ENCODE measurements at regions not wholly inside any gene's neighbourhood (a gene's known extent, or its start where the extent isn't known, plus 50 kb on each side); places are given as distances from the start of the nearest gene placed in this dataset.

DNA sequence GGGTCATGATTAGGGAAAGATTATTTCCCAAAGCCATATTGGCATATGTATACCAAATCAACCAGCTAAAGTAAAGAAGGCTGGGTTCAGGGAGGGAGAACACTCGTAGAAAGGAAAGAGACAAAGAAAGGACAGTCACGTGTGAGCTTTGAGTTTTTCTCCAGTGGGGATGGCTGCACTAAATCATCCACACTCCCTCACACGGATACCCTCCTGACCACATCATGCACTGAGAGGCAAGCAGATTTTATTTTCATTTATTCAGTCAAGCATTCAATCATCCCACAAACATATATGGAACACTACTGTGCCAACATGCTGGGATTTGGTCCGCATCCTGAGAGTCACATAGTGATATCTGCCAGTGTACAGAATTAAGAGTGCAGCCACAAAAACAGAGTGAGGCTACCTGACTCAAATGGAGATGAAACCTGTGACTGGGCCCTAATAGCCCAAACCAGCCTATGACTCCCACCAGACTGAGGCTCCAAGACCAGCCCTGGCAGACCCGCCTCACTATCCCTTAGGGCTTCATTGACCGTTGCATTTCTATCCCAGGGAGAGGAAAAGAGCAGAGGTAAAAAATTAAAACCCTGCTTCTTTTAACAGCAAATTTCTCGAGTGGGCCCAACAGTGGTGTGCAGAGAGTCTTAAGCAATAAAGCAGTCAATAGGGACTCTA lies 155.9 kb downstream of the BARHL2 start:
- TF ChIP-seq POLR2A (IDR thresholded peaks at IDR 0.05), result no peak

DNA sequence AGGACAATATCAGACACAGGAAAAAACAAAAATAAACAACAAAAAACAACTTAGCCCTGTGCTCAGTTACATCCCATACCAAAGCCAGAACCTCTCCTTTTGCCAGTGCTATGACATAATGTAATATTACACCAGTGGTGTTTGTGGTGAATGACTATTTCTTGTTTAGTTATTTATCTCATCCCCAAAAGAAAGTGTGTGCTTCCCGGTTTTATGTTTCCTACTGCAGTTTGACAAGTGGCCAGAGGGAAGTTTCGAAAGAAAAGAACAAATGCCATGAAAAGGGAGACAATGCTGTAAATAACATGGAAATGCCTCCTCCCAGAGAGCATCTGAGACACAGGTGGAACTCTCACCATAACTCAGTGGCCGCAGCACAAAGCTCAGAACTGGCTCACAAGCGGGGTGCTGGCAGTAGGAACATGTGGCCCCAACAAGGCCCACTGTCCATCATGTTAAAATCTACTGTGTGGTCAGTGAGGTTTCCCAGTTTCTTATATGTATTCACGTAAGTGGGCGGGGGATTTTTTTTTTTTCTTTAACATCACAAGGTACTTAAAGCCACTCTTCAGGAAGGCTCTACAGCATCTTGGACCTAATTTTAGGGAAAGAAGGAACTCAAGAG lies 158.2 kb downstream of the BARHL2 start:
- intact Hi-C loops (cut with DNase I), result no loop called here
- H3K4me3 ChIP-seq, result no peak overlapping the region
- H3K27me3 ChIP-seq, result no peaks in the 10 kb centered on the region
- 49 to 58% (median 56%) methylated on average over 6 of the region's 6 CpGs for WGBS, 3 donors
- no peaks in the 10 kb centered on the region for H3K9me3 ChIP-seq
- no peaks in the 10 kb centered on the region for H3K36me3 ChIP-seq
- TF ChIP-seq, protein P1, sequence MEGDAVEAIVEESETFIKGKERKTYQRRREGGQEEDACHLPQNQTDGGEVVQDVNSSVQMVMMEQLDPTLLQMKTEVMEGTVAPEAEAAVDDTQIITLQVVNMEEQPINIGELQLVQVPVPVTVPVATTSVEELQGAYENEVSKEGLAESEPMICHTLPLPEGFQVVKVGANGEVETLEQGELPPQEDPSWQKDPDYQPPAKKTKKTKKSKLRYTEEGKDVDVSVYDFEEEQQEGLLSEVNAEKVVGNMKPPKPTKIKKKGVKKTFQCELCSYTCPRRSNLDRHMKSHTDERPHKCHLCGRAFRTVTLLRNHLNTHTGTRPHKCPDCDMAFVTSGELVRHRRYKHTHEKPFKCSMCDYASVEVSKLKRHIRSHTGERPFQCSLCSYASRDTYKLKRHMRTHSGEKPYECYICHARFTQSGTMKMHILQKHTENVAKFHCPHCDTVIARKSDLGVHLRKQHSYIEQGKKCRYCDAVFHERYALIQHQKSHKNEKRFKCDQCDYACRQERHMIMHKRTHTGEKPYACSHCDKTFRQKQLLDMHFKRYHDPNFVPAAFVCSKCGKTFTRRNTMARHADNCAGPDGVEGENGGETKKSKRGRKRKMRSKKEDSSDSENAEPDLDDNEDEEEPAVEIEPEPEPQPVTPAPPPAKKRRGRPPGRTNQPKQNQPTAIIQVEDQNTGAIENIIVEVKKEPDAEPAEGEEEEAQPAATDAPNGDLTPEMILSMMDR (IDR thresholded peaks at IDR 0.05), result no peak
- TF ChIP-seq POLR2A (IDR thresholded peaks at IDR 0.05) (no peak), EP300 (IDR thresholded peaks at IDR 0.05) (no peak)
- no peak for DNase-seq
- H3K4me1 ChIP-seq (ENCODE audit: insufficient read depth), result no peaks in the 10 kb centered on the region
- no peak overlapping the region for H3K27ac ChIP-seq

More for the DNA sequence above, 155.9 kb downstream of the BARHL2 start:
- intact Hi-C loops (cut with DNase I), result no loop called here
- no peak overlapping the region for H3K4me3 ChIP-seq
- no peaks in the 10 kb centered on the region for H3K4me1 ChIP-seq (ENCODE audit: insufficient read depth)
- 40 to 46% (median 44%) methylated on average over 7 of the region's 7 CpGs for WGBS, 3 donors
- DNase-seq, result no peak
- no peaks in the 10 kb centered on the region for H3K36me3 ChIP-seq
- H3K27ac ChIP-seq, result no peak overlapping the region
- no peaks in the 10 kb centered on the region for H3K27me3 ChIP-seq
- no peaks in the 10 kb centered on the region for H3K9me3 ChIP-seq

DNA sequence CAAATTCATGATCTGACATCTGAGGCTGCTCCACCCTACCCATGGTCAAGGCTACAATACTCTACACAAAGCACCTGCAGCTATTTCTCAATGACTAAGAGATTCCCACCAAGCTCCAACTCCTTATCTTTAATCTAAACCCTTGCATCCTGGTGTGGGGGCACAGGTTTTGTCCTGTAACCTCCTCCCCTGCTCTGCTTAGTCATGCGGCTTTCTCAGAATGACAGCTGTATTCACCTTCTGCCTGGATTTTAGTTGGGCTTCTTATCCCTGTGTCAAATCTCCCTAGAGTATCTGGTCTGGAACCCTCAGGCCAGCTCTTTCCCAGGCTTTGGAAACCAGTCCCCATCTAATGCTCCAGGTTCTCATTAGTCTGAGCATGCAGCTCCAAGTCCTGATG lies 159.0 kb downstream of the BARHL2 start:
- TF ChIP-seq POLR2A (IDR thresholded peaks at IDR 0.05) (no peak), EP300 (IDR thresholded peaks at IDR 0.05) (no peak)
- TF ChIP-seq, protein P1 (IDR thresholded peaks at IDR 0.05), result no peak
- DNase-seq, result no peak
- 45 to 59% (median 57%) methylated on average over 1 of the region's 1 CpG for WGBS, 3 donors
- Histone ChIP-seq H3K9me3 (no peaks in the 10 kb centered on the region), H3K4me3 (no peak overlapping the region), H3K4me1 (ENCODE audit: insufficient read depth) (no peaks in the 10 kb centered on the region), H3K27me3 (no peaks in the 10 kb centered on the region), H3K36me3 (no peaks in the 10 kb centered on the region), H3K27ac (no peak overlapping the region)
- intact Hi-C loops (cut with DNase I), result no loop called here

DNA sequence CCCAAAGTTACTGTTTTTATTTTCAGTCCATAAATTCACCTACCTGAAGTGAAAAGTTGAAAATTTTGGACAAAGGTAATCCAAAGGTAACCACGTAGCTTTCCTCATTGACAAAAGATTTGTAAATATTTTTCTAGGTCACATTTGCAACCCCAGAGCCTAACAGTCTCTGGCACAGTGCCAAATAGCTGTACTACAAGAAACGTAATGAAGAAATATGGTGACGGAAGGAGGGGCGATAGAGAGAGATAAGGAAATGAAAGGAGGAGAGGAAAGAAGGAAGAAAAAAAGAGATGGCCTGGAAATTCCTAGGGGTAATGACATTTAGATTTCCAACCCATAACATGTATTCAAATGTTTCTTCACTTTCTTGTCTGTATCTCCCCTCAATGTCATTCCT lies 159.4 kb downstream of the BARHL2 start:
- H3K36me3 ChIP-seq, result no peaks in the 10 kb centered on the region
- TF ChIP-seq, protein P1 (IDR thresholded peaks at IDR 0.05), result no peak
- TF ChIP-seq EP300 (IDR thresholded peaks at IDR 0.05), result no peak
- TF ChIP-seq POLR2A (IDR thresholded peaks at IDR 0.05), result no peak
- intact Hi-C loops (cut with DNase I), result no loop called here

More for the DNA sequence above, 159.4 kb downstream of the BARHL2 start:
- H3K27me3 ChIP-seq, result no peaks in the 10 kb centered on the region
- H3K4me3 ChIP-seq, result no peak overlapping the region
- no peaks in the 10 kb centered on the region for H3K4me1 ChIP-seq (ENCODE audit: insufficient read depth)
- no peak overlapping the region for H3K27ac ChIP-seq
- H3K9me3 ChIP-seq, result no peaks in the 10 kb centered on the region
- WGBS, 3 donors, result 13 to 28% (median 16%) methylated on average over 4 of the region's 4 CpGs
- DNase-seq, result no peak

Measured in ovary (tissue), 7 donors.